NCI-H524 treated with DMSO at 0.1 percent for 48 hours (cell line): ENCODE measurements at regions not wholly inside any gene's neighbourhood (a gene's known extent, or its start where the extent isn't known, plus 50 kb on each side); places are given as distances from the start of the nearest gene placed in this dataset.

Source experiments
- DNase-seq: peaks from one replicate; lab custom pipeline; 2025; lab: John Stamatoyannopoulos, UW

- DNase-seq, result no peak
Measured at GRCh38 chr1:4422504-4423289, 231.7 kb upstream of the AJAP1 start.

DNA sequence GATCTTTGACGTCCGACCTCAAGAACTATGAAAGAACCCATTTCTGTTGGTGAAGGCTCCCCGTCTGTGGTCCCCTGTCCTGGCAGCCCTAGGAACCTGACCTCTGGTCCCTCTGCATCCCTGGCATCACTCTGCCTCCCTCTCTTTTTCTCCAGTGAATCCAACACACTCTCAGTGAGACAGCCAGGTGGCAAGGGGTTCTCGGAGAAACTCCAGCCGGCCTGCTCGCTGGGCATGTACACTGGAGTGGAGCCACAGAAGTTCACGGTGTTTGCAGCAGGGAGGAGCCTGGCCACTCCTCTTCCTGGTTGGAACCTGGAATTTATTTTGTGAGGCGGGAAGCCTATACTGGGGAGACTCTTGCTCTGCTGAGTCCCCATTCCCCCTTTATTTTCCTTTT lies 230.2 kb upstream of the AJAP1 start:
- DNase-seq, result no peak

- no peak for DNase-seq
Measured at GRCh38 chr1:4424766-4425165, 229.6 kb upstream of the AJAP1 start.

DNA sequence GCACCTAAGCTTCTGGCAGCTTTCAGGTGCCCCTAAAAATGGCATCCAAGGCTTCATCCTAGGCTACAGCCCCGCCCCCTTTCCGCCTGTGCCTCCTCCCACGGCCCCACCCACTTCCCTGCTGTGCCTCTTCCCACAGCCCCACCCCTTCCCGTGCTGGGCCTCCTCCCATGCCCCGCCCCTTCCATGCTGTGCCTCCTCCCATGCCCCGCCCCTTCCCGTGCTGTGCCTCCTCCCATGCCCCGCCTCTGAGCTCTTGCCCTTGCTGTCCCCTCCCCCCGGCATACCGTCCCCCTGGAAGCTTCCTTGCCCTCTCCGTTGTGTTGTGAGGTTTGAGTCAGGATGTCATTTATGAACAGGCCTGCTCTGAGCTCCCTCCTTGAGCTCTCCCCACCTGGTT lies 228.5 kb upstream of the AJAP1 start:
- no peak for DNase-seq

DNA sequence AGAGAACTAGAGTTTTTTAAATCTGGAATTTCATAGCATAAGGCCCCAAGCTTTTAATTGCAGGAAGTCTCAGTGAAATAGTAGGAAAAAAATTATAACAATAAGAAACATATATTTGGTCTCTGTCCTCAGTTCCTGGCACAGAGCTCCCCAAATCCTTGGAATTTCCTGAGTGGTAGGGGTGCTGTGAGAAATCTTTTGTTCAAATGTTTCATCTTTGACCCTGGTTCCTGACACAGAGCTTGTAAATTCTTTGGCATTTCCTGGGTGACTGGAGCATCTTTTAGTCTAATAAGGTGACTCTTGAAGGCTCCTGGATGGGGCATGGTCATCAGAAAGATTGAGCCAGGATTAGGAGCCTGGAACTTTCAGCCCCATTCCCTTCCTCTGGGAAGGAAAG lies 225.7 kb upstream of the AJAP1 start:
- DNase-seq, result no peak

DNA sequence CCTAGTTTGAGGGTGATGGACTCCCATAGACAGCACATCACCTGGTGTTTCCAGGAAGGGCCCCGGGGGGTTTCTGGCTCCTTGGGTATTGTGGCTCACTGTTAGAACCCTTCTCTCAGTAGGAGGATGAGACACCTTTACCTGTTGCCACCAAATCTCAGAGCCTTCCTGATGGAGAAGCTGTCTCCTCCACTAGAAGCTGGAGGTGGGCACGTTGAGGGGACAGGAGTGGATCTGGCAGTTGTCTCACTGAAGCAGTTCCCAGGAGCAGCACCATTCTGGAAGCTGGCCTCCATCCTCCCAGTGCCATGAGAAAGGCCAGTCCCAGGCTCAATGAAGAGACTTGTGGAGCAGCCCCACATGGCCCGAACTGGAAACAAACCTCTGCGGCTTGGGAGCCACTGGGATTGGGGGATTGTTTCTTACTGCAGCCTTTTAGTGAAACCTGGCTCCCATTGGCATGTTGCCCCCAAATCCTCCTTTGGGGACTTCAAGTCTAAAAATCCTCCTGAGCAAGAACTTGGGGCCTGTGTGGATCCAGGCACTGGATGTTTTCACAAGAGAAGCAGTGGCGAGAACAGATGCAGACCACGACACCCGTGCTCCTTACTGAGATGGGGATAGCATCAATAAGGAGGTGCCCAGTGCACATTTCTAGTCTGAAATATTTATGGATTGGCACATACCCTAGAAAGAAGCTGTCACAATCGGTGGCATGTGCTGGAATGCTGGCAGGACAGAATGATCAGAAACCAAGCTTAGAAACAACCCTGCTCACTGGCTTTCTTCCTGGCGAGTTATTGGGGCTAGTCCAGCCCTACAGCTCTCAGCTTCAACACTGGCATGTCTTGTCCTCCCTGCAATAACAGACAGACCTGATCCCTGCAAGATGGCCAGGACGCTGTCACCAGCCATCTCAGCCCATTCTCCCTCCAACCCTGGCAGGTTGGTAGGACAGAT lies 223.7 kb upstream of the AJAP1 start:
- DNase-seq, result no peak

- DNase-seq, result no peak
Measured at GRCh38 chr1:4431491-4431890, 222.9 kb upstream of the AJAP1 start.

DNA sequence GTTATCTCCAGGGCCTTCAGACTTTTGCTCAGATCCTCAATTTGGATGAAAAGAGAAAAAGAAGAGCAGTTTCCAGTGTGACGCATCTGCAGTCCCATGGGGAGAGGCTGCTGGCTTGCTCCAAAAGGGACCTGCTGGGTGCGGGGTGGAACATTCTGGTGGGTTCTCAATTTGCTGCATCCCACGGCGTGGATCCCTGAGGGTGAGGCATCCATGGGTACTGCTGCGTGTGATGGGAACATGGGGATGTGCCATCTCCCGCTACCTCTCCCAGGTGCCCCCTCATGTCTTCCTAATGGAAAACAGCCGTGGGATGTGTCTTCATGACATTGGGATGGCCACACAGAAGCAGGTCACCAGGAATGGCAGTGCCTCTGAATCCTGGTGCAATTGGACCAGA lies 221.3 kb upstream of the AJAP1 start:
- DNase-seq, result no peak

DNA sequence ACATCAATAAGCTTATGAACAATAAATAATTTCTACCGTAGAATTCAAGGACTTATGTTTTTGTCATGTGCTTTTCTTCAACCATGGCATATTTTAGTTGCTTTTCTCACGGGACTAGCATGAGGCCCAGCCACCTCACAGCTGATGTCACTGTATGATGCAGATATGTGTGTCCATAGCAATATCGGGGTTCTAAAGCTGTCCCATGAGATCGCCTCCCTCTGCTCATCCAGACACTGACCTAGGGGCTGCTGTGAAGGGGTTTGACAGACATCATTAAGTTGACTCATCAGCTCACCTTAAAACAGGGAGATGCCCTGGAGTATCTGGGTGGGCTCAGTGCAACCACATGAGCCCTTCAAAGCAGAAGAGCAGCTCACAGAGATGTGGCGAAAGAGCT lies 210.3 kb upstream of the AJAP1 start:
- DNase-seq, result no peak

GRCh38 chr1:4447778-4448420 lies 206.5 kb upstream of the AJAP1 start:
- DNase-seq, result no peak

DNA sequence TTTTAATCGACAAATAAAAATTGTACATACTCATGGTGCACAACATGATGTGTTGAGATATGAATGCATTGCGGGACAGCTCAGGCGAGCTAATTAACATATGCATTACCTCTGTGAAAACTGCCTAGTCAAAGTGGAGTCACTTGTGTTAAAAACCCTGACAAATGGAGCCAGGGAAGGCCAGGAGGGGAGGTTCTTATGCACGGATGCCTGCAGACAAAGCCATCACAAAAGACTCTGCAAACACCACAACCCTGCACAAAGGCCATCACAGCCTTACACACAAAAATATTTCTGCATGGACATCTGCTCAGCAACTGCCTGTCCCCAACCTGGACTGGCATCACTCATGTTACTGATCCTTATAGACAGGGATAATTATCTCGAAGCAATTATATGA lies 204.4 kb upstream of the AJAP1 start:
- DNase-seq, result no peak

DNA sequence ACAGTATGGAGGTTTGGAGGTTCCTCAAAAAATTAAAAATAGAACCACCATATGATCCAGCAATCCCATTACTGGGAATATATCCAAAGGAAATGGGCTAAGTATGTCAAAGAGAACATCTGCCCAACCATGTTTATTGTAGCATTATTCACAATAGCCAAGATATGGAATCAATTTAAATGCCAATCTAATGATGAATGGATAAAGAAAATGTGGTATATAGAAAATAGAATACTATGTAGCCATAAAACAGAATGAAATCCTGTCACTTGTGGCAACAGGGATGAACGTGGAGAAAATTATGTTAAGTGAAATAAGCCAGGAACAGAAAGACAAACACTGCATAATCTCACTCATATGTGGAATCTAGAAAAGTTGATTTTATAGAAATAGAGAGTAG lies 201.7 kb upstream of the AJAP1 start:
- DNase-seq, result no peak

DNA sequence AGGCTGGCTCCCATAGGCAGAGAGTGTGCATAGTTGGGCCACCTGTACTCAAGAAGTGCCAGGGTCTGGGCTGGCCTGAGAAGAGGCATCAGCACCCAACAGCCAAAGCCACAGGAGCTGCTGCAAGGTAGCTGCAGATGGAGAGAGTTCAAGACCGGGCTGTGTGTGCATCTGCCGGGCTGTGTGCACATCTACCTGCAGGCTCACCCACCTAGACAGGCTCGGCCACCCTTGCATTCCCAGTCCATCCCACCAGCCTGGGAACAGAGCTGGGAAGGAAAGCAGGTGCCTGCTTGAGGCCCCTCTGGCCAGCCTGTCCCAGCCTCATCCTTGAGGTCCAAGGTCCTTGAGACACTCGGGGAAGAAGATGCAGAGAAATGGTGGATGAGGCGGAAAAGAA lies 194.4 kb upstream of the AJAP1 start:
- no peak for DNase-seq

- no peak for DNase-seq
Measured at GRCh38 chr1:4460651-4461050, 193.8 kb upstream of the AJAP1 start.

GRCh38 chr1:4461726-4462290 lies 192.6 kb upstream of the AJAP1 start:
- DNase-seq, result no peak

- no peak for DNase-seq
Measured at GRCh38 chr1:4462831-4463484, 191.5 kb upstream of the AJAP1 start.

- DNase-seq, result no peak
Measured at GRCh38 chr1:4463631-4464030, 190.8 kb upstream of the AJAP1 start.

DNA sequence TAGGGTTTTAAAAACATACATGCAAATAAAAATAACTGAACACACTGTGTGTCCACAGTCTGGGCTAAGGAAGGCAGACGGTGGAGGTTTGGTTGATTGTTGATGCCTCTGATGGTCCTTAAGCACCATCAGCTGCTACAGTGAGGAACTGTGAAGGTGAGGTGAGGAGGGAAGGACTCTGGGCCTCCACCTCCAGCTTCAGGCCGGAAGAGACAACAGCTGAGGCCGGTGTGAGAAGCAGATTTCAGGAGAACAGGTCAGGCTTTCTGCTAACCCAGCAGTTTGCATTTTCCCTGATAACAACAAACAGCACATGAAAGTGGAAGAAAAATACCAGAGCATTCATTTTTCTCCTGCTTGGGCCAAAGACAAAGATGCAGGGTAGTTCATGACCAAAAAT lies 189.9 kb upstream of the AJAP1 start:
- DNase-seq, result no peak

DNA sequence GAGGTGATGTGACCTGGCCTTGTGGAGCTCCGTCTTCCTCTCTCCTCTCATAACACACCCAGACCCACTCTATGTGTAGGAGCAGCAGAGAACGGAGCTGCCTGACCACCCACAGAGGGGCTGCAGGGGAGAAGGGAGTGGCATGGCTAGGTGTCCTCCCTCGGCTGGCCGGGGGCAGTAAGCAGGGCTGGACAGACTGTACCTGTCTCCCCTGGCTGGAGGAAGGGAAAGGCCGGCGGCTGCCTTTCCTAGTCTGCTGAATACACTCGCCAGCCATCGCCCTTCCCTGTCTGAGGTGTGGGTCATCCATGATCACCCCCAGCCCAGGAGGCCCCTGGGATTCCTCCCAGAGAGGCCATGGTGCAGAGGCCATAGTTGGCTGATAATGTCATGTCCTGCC lies 187.2 kb upstream of the AJAP1 start:
- no peak for DNase-seq

- no peak for DNase-seq
Measured at GRCh38 chr1:4468386-4468785, 186.0 kb upstream of the AJAP1 start.

- no peak for DNase-seq
Measured at GRCh38 chr1:4468804-4469514, 185.4 kb upstream of the AJAP1 start.
